ENCODE measurements at regions not wholly inside any gene's neighbourhood (a gene's known extent, or its start where the extent isn't known, plus 50 kb on each side); places are given as distances from the start of the nearest gene placed in this dataset.

- no peak for TF ChIP-seq ZFX (IDR thresholded peaks at IDR 0.05; ENCODE audit: borderline replicate concordance)
- peak; percentile 66 for TF ChIP-seq CTCF (IDR thresholded peaks at IDR 0.05)
- H3K27ac ChIP-seq = no peak overlapping the region
These were observed 636.1 kb upstream of the KLF4 start for GRCh38 chr9:108125625-108126024.

- TF ChIP-seq CTCF (IDR thresholded peaks at IDR 0.05) = no peak
- TF ChIP-seq ZFX (IDR thresholded peaks at IDR 0.05; ENCODE audit: borderline replicate concordance) = no peak
These were observed 630.1 kb upstream of the KLF4 start for GRCh38 chr9:108119530-108120113.

GRCh38 chr9:108117795-108118194, 628.2 kb upstream of the KLF4 start:
- TF ChIP-seq ZFX (IDR thresholded peaks at IDR 0.05; ENCODE audit: borderline replicate concordance) (no peak), CTCF (IDR thresholded peaks at IDR 0.05) (no peak)
- no peak overlapping the region for H3K27ac ChIP-seq

More at GRCh38 chr9:108119530-108120113, 630.1 kb upstream of the KLF4 start:
- H3K27ac ChIP-seq = no peak overlapping the region

- TF ChIP-seq ZFX (IDR thresholded peaks at IDR 0.05; ENCODE audit: borderline replicate concordance) (no peak), CTCF (IDR thresholded peaks at IDR 0.05) (no peak)
- no peak overlapping the region for H3K27ac ChIP-seq
These were observed 627.7 kb upstream of the KLF4 start for GRCh38 chr9:108117306-108117705.

GRCh38 chr9:108113596-108113995, 624.0 kb upstream of the KLF4 start:
- no peak overlapping the region for H3K27ac ChIP-seq
- no peak for TF ChIP-seq CTCF (IDR thresholded peaks at IDR 0.05)
- no peak for TF ChIP-seq ZFX (IDR thresholded peaks at IDR 0.05; ENCODE audit: borderline replicate concordance)

GRCh38 chr9:108109927-108110690, 620.5 kb upstream of the KLF4 start:
- TF ChIP-seq ZFX (IDR thresholded peaks at IDR 0.05; ENCODE audit: borderline replicate concordance) (no peak), CTCF (IDR thresholded peaks at IDR 0.05) (no peak)
- no peak overlapping the region for H3K27ac ChIP-seq

GRCh38 chr9:108108852-108109448, 619.4 kb upstream of the KLF4 start:
- TF ChIP-seq CTCF (IDR thresholded peaks at IDR 0.05) (no peak), ZFX (IDR thresholded peaks at IDR 0.05; ENCODE audit: borderline replicate concordance) (no peak)
- H3K27ac ChIP-seq = no peak overlapping the region

All from 22Rv1 (cell line).